NOMO-1 treated with dmso at 0.1 percent for 144 hours (cell line): ENCODE measurements at regions not wholly inside any gene's neighbourhood (a gene's known extent, or its start where the extent isn't known, plus 50 kb on each side); places are given as distances from the start of the nearest gene placed in this dataset.

Experiments used
- DNase-seq: peaks from one replicate; lab custom pipeline; 2025; ENCODE audit not compliant: unreplicated experiment; lab: John Stamatoyannopoulos, UW

DNA sequence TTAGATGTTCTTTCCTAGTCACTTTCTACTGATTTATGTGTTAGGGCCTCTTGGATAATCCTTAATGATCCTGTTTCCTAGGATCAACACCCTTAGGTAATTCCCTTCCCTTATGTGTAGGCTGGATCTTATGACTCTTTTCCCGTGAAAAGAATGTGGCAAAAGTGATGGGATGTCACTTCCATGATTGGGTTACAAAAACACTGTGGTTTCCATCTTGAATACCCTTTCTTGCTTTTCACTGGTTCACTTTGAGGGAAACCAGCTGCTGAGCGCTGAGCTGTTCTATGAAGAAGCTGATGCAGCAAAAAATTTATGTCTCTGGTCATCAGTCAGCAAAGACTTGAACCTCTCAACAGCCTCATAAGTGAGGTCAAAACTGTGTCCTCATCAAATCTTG is 609.4 kb downstream of the OLFM4 start:
- no peak for DNase-seq

DNA sequence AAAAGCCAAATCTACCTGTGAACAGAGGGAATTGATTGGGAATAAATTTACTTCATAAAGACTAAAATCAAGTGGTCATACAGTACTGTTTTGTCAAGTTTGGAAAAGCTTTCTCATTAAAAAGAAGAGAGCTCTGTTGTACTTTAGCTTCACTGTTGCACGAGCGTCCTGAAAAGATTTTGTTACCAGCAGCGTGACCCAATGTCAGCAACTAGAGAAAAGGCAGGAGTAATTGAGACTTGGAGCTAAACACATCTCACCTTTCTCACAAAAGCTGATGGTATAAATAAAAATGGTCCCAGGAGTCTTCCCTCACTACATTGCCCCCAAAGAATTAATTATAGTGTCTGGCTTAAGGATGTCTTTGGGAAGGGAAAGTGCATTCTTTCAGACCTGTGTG is 613.7 kb downstream of the OLFM4 start:
- no peak for DNase-seq

DNA sequence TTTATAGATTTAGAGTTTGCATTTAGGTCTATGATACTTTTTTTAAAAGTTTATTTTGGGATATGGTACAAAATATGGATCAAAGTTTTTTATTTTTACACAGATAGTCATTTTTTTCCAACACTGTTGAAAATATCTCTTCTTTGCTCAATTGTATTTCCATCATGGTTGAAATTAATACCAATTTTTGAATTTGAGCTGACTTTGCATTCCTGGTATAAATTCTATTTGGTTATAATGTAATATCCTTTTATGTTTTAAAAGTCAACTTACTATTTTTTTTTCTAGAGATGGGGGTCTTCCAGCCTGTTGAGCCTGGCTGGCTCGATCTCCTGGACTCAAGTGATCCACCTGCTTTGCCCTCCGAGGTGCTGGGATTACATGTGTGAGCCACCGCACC is 620.1 kb downstream of the OLFM4 start:
- DNase-seq, result no peak

DNA sequence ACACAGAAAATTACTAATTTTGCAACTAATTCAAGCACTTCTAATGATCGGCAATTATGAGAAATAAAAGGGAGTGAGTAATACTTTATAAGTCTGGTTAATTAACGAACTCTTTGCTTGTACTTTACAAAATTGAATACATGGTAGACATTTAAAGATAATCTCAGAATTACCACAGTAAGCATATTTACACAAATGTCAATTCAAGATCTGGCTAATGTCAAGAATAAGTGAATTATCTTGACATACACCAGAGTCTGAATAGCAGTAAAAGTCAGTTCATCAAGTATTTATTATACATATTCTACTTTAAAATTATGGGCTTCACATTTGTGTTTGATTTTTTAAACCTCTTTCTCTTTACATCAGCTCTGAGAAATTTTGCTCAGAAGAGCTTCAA is 643.4 kb downstream of the OLFM4 start:
- no peak for DNase-seq

DNA sequence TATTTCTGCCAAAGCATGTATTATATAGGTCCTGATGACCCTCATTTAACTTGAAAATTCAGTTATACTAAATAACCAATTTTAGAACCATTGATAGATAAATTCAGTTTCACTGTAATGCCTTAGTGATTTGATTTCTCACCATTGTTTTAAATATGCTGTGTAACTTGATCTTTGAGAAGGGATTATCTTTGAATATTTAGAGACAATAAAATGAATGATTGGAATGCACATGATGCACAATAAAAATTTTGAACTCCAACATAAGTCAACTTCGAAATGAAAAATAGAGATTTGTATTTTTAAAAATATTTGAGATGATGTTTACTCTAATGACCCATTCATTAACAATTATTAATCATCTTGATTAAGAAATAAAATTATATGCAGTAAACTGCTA is 654.5 kb downstream of the OLFM4 start:
- no peak for DNase-seq

GRCh38 chr13:53683608-53684007 is 655.0 kb downstream of the OLFM4 start:
- DNase-seq, result no peak

GRCh38 chr13:53691417-53691816 is 662.8 kb downstream of the OLFM4 start:
- no peak for DNase-seq

DNA sequence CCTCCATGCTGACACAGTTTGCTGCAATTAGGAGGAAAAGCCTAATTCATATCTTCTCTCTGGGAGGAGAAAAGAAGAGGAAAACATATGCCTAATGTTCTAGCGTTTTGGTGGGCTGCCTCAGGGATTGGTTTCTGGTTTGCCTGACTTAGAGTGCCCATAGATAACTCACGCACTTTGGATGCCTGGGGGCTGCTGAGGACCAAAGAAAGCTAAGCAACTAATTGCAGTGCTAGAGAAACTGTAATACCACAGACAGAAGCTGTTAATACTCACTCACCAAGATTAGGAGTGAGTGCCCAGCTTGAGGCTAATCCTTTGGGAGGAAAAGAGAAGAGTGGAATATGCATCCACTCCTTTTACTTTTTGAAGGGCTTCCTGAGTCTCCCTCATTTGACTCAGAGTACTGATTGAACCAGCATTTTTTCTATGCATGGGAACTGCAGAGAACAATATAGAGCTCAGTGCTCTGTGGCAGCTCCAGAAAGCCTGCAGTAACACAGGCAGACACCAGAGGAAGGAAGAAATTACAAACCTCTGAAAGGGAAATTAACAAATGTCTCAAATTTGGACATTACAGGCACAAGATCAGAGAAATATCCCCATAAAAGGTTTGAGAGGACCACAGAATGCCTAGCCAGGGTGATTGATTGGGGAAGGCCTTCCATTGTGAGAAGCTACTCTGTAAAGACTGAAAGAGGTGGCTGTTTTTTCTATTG is 666.4 kb downstream of the OLFM4 start:
- DNase-seq, result no peak

- DNase-seq, result no peak
Measured at GRCh38 chr13:53703371-53704080, 674.9 kb downstream of the OLFM4 start.

DNA sequence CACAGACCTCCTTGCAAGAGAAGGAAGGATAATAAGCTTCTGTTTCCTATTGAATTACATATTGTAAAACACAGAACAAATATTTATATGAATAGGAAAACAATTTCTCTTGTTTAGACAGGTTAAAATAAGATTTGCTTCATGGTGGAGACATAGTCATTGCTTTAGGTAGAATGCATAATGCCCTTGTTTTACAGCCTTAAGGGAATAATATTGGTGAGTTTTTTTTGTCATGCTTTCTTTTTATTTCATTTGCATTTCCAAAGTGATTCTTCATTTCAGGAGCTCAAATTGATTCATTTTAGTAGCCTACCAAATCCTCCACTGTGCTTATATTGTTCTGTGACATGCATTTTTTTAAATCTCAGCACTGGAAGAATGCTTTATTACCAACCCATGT is 690.7 kb downstream of the OLFM4 start:
- no peak for DNase-seq

DNA sequence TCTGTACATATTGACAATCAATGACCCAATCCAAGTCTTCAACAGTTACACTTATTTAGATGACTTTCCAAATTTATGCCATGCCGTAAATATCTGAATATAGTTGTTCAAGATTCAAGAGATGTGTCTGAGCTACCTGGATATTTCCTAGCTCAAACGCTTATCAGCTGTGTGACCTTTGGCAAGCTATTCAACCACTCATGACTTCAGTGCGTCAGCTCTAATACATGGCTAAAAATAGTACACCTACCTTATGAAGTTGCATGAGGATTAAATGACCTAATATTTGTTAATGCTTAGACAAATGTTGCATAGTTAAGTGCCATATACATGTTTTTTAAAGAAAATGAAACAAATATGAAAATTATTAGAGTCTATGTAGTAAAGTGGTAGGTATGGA is 704.1 kb downstream of the OLFM4 start:
- no peak for DNase-seq

- no peak for DNase-seq
Measured at GRCh38 chr13:53743906-53744305, 715.3 kb downstream of the OLFM4 start.

DNA sequence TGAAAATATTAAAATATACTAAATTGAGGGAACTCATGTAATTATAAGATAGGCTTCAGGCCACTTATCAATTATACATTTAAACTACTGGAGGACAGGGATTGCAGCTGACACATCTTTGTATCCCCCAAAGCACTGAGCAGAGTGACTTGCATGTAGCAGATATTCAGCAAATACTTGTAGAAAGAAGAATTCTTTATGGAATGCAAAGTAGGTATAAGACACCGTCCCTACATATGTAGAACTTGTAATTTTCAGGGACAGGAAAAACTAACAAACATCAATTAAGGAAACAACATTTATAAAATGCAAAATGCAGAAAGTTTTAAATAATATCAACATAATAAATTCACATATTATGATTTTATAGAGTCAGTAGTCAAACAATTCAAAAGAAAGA is 719.2 kb downstream of the OLFM4 start:
- DNase-seq, result no peak

- DNase-seq, result no peak
Measured at GRCh38 chr13:53749306-53749705, 720.7 kb downstream of the OLFM4 start.

GRCh38 chr13:53759016-53759415 is 730.4 kb downstream of the OLFM4 start:
- DNase-seq, result no peak

DNA sequence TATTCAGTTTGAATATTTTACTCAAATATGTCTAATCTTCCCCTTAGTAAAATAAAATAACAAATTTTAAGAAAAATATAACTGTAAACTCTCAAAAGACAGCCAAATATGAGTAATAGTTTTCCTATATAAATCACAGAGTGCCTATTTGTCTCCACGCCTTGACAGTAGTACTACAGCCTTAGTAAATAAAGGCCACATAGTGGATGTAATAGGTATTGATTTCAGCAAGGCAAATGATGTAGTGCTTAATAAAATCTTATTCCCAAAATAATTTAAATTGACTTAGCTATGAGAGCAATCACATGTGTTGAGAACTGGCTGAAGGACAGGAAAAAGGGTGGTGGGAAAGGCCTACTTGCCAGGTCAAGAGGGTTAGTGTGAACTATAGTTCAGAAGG is 747.2 kb downstream of the OLFM4 start:
- DNase-seq, result no peak

- DNase-seq, result no peak
Measured at GRCh38 chr13:53778937-53779336, 750.3 kb downstream of the OLFM4 start.

DNA sequence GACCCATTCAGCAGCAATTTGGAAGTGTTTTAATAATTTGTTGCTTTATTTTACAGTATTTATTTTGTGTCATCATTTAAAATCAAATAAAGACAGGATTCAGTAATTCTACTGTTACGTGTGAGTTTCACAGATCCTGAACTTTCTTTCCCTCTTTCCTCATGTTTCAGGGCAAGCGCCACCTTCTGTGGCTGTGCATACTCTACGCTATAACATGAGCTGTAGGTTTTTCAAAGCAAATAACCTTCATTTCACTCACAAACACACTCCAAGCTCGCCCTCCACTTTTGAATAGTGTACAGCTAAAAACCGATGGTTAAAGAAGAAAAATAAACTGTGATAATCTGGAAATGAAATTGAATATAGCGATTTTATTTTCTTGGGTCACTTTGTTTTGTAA is 753.3 kb downstream of the OLFM4 start:
- no peak for DNase-seq

- DNase-seq, result peak; percentile 7
Measured at GRCh38 chr13:53782488-53782961, 753.9 kb downstream of the OLFM4 start.

DNA sequence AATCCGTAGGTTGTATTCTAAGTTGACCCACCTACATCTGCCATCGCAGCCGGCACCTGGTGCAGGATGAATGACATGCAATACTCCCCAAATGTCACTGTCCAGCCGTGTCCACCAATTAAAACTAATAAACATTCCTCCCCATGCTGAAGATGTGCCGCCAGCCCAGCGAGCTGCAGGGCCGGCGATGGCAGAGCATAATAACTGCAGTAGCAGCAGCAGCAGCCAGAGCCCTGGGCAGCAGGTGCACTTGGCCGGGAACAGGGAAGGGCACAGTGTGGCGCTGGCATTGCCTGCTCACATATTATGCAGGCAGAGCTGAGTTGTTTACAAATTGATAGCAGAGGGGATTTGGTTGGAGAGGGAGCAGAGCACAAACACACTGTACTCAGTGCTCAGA is 754.9 kb downstream of the OLFM4 start:
- DNase-seq, result no peak

DNA sequence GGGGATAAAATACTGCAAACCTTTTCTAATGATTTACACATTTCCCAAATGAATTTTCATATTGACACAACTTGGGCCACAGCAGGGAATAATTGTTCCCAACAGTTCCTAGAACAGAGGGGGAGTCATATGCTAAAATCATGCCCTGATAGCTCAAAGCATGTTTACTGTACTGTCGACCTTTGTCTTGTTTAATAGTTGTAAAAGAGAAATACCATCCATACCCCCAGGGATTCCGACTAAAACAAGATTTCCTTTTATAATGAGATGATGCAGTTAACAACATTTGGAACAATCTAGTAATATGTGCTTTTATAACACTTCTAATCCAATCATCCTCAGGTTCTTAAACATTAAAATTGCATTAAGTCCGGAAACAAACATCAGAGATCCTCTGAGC is 759.7 kb downstream of the OLFM4 start:
- DNase-seq, result no peak

- no peak for DNase-seq
Measured at GRCh38 chr13:53800011-53800410, 771.4 kb downstream of the OLFM4 start.
